Posterior cingulate gyrus (tissue), 11 donors: ENCODE measurements at regions not wholly inside any gene's neighbourhood (a gene's known extent, or its start where the extent isn't known, plus 50 kb on each side); places are given as distances from the start of the nearest gene placed in this dataset.
"Not testable (repeated sequence)": the region's sequence is repeated elsewhere in the genome, so short reads cannot be mapped to it uniquely, and the experiment has no call there.

ENCODE experiments used
- DNase-seq, 10 donors: peaks; one replicate each; pipeline versions ENCODE4 v3.0.0 to v3.0.0-alpha.2; 2020 to 2021; ENCODE audit warnings: mixed read lengths in 3 of 10
- intact Hi-C: fragments of 100-400 bp; cut with DNase I; formaldehyde crosslinking; loops from one replicate; pipeline ENCODE4 v1.15.1; 2023

DNA sequence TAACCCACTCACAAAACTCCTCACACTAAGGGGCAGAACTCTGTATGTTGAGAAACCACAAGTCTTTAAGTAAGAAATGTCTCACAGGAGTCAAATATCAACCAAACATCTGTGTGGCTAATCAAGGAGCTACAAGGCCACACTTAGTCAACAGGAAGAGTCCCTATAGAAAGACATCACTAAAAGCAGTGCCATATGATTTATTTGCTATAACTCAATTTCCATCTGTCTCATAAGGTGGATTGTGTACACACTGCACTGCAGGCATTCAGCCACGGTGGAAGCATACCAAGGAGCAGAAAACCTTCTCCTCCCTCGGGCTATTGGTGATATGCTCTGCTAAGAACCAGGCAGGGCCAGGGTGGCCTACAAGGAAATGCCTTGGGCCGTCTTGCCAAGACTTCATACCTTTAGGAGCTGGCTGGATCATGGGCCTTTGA, 197.6 kb upstream of the CFAP20DC start:
- intact Hi-C loops, result no loop called here
- DNase-seq, result peak in 1 of 10 donors; percentile 8

DNA sequence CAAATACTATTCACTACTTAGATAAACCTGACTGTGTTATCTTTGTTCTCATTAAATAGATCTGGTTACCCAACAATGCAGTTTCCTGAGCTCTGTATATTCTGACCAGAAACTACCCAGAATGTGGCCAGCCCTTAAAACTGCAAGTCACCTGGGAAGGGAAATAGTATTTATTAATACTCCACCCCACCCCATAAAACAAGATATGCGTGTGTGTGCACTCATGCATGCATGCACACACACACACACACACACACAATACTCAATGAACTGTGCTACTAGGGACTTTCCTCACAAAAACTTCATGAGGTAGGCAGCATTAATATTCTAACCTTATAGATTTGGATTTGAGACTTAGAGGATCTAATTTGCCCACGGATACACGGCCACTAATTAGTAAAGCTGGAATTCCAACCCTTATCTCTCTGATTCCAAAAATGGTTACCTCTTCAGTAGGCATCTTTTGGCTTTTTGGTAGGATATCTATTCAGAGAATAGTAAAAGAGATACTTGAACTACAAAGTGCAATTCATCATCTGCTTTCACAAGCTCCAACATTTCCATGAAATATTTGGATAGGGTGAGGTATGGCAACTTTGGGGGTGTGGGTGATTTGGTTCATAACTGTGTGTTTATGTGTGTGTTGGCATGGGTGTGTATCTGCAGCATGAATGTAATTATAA, 197.0 kb upstream of the CFAP20DC start:
- no peak for DNase-seq
- intact Hi-C loops, result no loop called here

DNA sequence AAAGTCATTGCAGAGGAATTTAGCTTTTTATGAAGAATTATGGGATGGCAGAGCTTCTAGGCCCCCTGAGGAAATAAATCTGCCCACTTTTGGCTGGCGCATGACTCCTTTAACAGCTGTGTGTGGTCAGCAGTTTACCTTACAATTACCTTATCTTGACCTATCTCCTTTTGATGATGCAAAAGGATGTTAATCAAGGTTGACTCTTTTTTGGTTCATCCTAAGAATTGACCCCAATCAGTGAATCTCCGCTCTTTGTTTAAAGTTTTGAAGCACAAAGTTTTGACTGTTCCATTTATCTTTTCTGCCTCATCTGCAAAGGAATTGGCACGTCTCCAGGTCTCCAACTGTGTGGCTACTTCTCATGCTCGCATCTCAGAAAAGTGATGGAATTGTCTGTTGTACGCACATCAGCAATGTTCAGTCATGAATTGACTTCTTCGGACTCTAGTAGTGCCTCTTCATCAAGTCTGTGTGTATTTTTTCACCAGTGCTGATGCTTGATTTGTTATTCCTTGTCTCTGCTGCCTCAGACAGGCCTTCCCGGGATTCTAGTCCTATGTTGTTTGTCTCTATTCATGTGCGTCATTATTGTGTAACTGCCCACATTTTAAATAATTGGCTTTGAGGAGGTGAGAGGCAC, 196.2 kb upstream of the CFAP20DC start:
- intact Hi-C loops, result no loop called here
- DNase-seq, result peak in 1 of 10 donors; percentile 29

DNA sequence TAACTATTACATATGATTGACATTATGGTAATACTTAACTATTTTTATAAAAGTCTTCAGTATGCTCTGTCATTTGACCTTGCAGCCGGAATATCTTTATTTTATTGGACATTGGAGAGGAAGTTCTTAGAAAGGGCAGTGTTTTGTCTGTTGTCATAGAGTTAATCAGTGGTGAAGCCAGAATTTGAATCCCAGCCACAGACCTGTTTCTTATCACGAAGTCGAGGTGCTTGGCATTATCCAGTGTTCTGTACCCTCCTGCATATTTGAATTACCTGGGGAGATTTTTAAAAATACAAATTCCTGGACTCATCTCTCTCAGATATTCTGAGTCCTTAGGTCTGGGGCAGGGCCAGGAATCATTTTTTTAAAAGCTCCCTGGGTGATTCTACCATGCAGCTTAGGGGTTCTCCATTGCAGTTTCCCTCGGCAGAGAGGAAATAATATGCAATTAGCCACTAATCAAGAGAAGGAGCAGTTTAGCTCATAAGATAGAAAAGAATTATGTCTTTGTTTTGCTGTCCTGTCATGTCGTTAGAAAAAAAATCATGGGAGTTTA, 195.6 kb upstream of the CFAP20DC start:
- intact Hi-C loops, result no loop called here
- no peak for DNase-seq

DNA sequence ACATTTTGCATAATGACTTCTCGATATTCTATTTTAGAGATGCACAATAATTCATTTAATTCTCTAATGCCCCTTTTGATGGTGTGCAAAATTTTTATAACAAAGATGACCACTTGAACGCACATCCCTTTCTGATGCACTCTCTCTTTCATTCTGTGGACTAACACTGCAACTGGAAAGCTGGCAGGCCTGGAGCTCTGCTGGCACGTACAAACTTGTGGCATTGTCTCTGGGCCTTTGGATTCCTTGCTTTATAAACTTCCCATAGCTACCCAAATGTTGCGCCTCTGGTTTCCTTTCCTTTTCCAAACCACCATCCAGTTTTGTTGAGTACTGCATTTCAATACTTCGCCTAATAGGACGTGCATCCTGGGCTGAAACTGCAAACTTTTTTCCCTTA, 194.5 kb upstream of the CFAP20DC start:
- DNase-seq, result no peak
- intact Hi-C loops, result no loop called here

DNA sequence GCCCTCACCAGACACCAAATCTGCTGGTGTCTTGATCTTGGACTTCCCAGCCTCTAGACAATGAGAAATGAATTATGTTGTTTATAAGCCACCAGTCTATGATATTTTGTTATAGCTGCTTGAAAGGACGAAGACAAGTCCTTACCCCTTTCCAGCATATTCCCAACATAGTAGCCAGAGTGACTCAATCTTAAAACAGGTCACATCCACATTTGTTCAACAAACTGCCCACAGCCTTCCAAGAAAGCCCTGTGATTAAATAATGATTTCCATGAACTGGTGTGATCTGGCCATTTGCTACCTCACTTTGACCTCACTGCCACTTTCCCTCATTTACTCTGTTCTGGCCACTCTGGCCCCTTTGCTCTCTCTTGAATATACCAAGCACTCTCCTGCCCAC, 193.7 kb upstream of the CFAP20DC start:
- DNase-seq, result no peak
- intact Hi-C loops, result no loop called here

DNA sequence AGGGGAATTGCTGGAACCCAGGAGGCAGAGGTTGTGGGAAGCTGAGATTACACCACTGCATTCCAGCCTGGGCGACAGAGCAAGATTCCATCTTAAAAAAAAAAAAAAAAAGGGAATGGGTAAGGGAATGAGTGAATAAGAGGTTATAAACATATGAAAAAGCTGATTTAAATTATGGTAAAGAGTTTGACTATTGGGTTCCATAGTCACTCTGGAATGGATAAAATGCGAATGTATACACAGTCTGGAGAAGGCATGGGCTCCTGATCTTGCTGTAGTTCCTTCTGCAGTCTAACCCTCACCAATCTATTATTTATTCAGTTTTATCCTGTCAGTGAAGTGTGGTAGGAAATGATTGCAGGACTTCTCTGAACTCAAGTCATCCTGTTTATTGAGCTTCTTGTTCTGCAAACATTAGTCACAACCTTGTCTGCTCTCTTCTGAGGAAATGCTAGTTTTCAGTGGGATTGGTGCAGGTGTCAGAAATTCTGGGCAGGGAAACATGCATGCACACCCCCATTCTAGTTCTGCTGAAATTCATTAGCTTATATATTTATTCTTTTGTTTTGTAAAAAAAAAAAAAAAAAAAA, 190.9 kb upstream of the CFAP20DC start:
- intact Hi-C loops, result no loop called here
- no peak for DNase-seq

DNA sequence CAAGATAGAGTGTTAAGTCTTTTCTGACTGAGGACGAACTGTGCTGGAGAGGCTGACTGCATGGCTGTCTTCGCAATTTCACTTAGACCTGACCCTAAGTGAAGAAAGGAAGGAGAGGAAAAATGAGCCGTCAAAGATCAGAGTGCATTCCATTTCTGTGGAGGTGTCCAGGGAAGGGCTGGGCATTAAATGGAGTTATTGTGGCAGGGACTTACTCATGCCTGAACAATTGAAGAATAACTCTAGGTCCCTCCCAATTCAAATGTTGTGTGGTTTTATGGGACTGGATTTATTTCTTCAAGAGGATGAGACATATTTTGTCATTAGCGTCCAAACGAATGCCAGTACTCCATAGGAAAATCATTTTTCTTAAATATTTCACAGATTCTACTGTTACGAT, 187.3 kb upstream of the CFAP20DC start:
- no peak for DNase-seq
- intact Hi-C loops, result no loop called here

DNA sequence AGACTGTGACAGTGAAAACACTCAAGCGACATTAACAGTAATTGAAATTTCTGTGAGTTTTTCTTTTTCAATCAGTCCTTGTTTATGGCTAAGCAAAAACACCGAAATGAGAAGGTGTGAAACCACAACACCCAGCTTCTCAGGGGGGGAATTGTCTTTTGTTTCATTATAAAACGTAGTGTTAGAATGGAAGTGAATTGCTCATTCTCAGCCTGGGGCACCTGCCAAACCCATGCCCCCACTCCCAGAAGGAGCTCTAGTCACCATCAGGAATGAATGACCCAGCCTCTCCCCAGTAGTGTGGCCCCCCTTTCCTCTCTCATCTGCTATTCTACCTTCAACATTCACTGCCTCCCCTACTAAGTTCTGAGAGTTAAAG, 185.8 kb upstream of the CFAP20DC start:
- DNase-seq, result no peak
- intact Hi-C loops, result no loop called here

DNA sequence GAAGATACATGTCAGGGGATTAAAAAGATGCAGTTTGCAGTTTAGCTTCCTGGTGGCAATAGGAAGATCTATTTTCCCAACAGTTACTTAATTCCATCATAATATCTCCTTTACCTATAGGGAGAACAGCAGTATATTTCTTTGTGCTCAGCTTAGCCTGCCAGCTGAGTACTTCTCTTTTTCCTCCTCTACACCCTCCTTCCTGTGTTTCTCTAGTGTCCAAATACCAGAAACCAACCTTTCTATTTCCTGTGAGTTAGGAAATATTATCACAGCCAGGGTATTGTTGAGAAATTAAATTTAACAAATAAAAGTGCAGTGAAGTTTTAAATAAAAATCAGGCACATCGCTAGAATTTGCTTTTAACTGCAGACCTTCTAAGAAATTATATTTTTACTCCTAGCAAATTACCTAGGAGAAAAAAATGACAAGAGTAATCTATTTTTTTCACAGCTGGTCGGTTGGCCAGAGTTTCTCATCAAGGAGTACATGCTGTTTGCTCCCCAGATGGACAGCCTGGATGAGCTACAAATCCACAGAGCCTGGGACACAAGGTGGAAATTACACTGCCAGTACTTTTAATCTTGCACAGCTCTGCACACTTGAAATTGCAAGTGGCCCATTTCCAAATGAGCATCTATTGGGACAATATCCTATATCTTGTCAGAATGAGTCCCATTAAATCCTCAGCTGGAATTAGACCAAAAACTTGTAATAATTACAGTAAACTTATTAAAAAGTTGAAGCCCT, 185.2 kb upstream of the CFAP20DC start:
- intact Hi-C loops, result no loop called here

DNA sequence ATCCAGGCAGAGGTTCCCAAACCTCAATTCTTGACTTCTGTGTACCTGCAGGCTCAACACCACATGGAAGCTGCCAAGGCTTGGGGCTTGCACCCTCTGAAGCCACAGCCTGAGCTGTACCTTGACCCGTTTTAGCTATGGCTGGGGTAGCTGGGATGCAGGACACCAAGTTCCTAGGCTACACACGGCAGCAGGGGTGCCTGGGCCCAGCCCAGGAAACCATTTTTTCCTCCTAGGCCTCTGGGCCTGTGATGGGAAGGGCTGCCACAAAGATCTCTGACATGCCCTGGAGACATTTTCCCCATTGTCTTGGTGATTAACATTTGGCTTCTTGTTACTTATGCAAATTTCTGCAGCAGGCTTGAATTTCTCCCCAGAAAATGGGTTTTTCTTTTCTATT, 180.6 kb upstream of the CFAP20DC start:
- DNase-seq, intact Hi-C loops: not testable (repeated sequence)

More for the DNA sequence above, 185.2 kb upstream of the CFAP20DC start:
- DNase-seq, result no peak

DNA sequence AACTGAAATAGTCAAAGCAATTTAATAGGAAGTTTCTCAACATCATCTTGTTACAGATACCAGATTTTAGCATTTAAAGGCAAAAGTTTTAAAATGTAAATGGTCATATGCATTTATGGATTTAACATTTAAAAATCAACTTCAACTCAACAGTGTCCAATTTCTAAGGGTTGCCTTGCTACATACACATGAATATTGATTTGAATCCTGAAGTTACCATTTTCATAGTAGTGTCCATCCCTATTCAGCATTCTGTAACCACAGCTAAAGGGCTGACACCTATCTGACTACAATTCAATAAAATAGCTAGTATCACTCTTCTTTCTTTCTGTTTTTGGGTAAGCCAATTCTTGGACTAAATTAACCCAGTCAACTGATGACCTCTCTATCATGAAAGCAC, 164.0 kb upstream of the CFAP20DC start:
- DNase-seq, result no peak
- intact Hi-C loops, result loop anchor here (5.0 kb wide), 1 partner anchor 363 kb away; no protein-coding TSS in a partner anchor

DNA sequence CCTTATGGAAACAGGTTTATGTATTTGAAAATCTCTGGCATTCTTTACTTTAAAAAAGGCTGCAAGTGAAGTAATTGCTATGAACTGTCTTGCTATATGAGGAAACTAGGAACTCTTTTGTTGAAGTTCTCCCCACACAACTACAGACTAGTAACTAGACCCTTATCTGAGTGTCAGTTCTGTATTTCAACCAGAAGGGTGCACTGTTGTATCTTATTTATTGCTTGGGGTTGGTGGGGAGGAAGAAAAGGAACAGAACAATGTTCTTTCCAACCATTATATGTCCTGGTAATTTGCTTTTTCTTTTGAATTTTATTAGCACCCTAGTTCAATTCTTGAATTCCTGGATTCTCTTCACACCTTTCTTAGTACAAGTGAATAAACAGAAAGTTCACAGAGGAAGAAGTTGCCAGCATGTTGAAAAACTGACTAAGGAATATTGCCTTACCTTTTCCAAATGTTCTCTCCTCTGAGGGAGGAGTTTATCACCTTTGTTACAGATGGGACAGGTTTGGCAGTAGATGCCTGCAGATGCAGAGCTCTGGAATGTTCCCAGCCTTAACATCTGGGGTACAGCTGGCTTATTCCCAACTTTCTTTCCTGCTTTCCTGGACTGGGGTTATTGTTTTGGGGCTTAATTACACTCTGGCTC, 162.4 kb upstream of the CFAP20DC start:
- DNase-seq, result no peak
- intact Hi-C loops, result loop anchor here (5.0 kb wide), 1 partner anchor 365 kb away; no protein-coding TSS in a partner anchor

DNA sequence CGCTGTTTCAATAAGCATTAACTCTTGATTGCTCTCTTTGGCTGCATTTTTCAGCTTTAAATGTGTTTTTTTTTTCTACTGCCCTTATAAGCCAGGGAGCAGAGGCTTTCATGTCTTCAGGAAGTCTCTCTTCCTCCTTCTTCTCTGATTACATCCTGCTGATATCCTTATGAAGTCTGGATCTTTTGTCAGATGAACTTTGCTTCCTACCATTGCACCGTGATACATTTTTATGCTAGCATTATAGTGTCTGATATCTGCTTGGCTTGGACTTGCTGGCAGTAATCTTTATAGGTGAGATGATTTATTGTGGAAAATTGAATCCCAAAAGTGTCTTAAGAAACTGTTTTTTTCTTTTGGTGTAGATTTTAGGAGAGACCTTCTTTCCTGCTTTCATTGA, 160.4 kb upstream of the CFAP20DC start:
- no peak for DNase-seq

DNA sequence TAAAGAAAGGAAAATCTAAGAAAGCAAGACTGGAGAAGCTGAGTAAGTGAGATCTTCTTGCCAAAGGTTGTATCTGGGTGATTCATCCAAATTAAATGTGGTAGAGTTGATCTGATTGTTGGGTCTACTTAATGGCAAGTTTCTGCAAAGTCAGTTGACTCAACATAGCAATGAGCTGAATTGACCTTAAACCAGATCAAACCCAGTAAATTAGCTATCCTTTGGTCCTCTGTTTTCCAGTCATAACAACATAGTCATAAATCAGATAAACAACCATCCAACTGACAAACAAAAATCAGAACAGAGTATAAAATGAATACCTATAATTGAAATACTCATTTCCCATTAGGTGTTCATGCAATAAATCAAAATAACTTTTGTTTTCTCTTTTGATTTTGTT, 142.6 kb upstream of the CFAP20DC start:
- DNase-seq, result no peak
- intact Hi-C loops, result no loop called here

More for the DNA sequence above, 160.4 kb upstream of the CFAP20DC start:
- intact Hi-C loops, result loop anchor here (5.0 kb wide), 1 partner anchor 367 kb away; no protein-coding TSS in a partner anchor

DNA sequence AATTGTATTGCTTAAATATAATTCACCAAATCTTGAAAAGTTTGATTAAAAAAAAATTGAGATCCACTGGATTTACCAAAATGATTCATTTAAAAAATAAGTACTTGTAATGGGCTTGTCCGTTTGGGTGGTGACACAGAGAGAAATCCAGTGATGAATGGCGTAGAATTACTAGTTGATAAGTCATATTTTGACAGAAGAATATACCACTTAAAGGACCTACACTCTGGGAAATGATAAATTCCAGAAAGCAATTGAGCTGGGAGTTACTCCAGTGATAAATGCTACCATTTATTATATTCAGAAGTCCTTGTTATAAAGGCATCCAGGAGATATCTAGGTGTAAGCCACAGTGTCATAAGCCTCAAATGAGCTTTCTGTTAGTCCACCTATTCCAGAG, 141.8 kb upstream of the CFAP20DC start:
- intact Hi-C loops, result no loop called here
- no peak for DNase-seq

DNA sequence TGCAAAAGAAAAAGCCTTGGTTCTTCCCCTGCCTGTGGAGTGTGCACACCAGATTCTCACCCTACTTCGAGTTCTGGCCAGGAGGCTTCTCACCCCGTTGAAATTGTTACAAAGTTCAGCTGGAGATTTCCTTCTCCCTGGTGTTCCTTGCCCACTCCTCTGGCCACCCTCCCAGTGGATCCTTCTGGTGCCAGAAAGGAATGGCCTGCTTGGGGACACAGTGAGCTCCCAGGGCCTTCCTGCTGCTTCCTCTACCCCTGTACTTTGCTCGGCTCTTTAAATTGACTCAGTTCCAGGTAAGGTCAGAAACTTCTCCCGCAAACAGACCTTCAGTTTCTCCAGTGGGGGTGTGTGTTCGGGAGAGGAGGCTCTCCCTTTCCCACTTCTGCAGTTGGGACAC, 140.1 kb upstream of the CFAP20DC start:
- intact Hi-C loops, result no loop called here
- no peak for DNase-seq

DNA sequence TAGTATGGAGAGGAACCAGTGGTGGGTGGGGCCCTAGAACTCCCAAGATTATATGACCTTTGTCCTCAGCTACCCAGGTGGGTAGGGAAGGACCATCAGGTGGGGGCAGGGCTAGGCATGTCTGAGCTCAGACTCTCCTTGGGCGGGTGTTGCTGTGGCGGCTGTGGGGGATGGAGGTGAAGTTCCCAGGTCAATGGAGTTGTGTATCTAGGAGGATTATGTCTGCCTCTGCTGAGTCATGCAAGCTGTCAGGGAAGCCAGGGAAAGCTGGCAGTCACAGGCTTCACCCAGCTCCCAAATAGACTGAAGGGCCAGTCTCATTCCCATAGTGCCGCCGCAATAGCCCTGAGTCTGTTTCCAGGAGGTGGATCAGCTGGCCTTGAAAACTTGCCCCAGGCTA, 139.7 kb upstream of the CFAP20DC start:
- no peak for DNase-seq
- intact Hi-C loops, result no loop called here

DNA sequence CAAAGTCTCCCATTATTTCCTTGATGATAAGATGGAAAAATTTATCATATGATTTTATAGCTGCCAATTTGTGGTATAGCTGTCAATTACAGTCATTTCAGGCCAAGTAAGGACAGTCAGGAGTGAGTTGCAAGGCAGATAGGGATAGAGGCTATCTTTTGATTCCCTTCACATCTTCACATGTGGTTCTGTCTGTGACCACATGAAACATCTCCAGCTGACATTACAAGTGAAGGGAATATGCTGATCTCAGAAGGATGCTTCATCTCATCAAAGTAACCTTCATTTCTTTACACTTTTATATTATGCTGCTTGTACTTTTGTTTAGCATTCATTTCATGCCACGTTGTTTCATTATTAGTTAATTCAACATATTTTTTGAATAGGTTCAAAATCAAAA, 136.9 kb upstream of the CFAP20DC start:
- intact Hi-C loops, result no loop called here
- no peak for DNase-seq

DNA sequence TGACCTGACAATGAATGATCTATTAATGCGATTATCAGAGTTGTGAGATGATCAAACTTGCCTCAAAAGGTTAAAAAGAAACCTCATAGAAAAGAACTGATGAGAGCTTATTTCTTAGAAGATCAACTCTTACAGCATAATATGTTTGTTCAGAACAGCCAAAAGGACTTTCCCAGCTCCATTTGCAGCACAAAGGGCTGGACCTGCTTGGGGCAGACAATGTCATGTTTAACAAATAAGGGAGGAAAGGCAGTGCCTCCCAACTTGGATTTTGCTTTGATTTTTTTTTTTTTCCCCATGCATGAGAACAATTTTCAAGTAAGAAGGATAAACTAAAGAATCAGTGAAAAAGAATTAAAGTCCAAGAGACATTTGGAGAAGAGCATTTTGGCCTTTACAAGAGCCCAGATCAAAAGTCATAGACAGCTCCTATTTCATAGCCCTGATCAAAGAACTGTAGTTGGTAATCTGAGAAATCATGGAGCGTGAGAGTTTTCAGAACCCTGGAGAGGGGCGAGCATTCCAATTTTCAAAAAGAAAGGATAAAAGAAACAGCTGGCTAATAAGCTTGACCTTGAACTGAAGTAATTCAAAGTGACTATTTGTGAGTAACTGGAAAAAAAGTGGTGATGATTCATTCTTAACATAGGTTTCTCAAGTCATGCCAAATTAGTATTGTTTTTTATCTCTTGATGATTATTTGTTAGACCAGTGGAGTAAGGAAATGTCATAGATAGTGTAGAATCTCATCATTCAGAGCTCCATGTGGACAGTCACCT, 136.0 kb upstream of the CFAP20DC start:
- DNase-seq, result no peak

More for the DNA sequence above, 136.0 kb upstream of the CFAP20DC start:
- intact Hi-C loops, result no loop called here
